ENCODE measurements at regions not wholly inside any gene's neighbourhood (a gene's known extent, or its start where the extent isn't known, plus 50 kb on each side); places are given as distances from the start of the nearest gene placed in this dataset.

DNA sequence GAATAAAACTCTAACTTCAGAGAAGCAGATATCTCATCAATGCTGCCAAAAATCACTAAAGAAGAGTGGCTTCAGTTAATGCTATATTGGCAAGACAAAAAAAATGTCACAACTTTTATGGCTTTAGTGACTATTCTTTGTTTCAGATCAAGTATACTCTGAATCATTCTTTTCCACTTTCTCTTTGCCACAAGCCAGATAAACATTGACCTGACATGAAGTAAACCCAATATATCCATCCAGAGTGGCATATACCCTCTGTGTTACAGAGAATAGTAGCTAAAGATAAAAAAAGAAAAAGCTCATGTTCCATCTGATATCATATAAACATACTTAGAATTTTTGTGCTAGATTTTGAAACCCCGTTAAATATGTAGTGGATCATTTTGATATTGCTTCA is 206.7 kb upstream of the CNKSR2 start:
- no peak for DNase-seq (ENCODE audit: low spot score)
- POLR2A ChIA-PET = no interaction called here
- TF ChIP-seq ARNT (IDR thresholded peaks at IDR 0.05) = no peak
- no peak for TF ChIP-seq SUZ12 (IDR thresholded peaks at IDR 0.05; ENCODE audit: low read depth, low read length)
- TF ChIP-seq, protein P1, sequence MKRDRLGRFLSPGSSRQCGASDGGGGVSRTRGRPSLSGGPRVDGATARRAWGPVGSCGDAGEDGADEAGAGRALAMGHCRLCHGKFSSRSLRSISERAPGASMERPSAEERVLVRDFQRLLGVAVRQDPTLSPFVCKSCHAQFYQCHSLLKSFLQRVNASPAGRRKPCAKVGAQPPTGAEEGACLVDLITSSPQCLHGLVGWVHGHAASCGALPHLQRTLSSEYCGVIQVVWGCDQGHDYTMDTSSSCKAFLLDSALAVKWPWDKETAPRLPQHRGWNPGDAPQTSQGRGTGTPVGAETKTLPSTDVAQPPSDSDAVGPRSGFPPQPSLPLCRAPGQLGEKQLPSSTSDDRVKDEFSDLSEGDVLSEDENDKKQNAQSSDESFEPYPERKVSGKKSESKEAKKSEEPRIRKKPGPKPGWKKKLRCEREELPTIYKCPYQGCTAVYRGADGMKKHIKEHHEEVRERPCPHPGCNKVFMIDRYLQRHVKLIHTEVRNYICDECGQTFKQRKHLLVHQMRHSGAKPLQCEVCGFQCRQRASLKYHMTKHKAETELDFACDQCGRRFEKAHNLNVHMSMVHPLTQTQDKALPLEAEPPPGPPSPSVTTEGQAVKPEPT (CRISPR knock-in tag; IDR thresholded peaks at IDR 0.05; ENCODE audit: low read depth) = no peak
- no peak for TF ChIP-seq PCBP1 (IDR thresholded peaks at IDR 0.05; ENCODE audit: borderline replicate concordance, low read depth, low read length)
- TF ChIP-seq ZNF883 (CRISPR knock-in tag; IDR thresholded peaks at IDR 0.05; ENCODE audit: not compliant biosample characterization) = no peak
- TF ChIP-seq KAT7 (CRISPR knock-in tag; IDR thresholded peaks at IDR 0.05; ENCODE audit: borderline replicate concordance) = no peak
- TF ChIP-seq, protein P2, sequence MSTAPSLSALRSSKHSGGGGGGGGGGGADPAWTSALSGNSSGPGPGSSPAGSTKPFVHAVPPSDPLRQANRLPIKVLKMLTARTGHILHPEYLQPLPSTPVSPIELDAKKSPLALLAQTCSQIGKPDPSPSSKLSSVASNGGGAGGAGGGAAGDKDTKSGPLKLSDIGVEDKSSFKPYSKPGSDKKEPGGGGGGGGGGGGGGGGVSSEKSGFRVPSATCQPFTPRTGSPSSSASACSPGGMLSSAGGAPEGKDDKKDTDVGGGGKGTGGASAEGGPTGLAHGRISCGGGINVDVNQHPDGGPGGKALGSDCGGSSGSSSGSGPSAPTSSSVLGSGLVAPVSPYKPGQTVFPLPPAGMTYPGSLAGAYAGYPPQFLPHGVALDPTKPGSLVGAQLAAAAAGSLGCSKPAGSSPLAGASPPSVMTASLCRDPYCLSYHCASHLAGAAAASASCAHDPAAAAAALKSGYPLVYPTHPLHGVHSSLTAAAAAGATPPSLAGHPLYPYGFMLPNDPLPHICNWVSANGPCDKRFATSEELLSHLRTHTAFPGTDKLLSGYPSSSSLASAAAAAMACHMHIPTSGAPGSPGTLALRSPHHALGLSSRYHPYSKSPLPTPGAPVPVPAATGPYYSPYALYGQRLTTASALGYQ (CRISPR knock-in tag; IDR thresholded peaks at IDR 0.05) = no peak
- no peak for TF ChIP-seq THAP11 (CRISPR knock-in tag; IDR thresholded peaks at IDR 0.05)
- TF ChIP-seq, protein P3, sequence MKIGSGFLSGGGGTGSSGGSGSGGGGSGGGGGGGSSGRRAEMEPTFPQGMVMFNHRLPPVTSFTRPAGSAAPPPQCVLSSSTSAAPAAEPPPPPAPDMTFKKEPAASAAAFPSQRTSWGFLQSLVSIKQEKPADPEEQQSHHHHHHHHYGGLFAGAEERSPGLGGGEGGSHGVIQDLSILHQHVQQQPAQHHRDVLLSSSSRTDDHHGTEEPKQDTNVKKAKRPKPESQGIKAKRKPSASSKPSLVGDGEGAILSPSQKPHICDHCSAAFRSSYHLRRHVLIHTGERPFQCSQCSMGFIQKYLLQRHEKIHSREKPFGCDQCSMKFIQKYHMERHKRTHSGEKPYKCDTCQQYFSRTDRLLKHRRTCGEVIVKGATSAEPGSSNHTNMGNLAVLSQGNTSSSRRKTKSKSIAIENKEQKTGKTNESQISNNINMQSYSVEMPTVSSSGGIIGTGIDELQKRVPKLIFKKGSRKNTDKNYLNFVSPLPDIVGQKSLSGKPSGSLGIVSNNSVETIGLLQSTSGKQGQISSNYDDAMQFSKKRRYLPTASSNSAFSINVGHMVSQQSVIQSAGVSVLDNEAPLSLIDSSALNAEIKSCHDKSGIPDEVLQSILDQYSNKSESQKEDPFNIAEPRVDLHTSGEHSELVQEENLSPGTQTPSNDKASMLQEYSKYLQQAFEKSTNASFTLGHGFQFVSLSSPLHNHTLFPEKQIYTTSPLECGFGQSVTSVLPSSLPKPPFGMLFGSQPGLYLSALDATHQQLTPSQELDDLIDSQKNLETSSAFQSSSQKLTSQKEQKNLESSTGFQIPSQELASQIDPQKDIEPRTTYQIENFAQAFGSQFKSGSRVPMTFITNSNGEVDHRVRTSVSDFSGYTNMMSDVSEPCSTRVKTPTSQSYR (CRISPR knock-in tag; IDR thresholded peaks at IDR 0.05; ENCODE audit: borderline replicate concordance) = no peak
- no peak for TF ChIP-seq CCAR2 (optimal IDR thresholded peaks at IDR 0.05; ENCODE audit: low read depth, low read length)
- no peak for TF ChIP-seq ZSCAN29 (CRISPR knock-in tag; conservative IDR thresholded peaks at IDR 0.05)
- TF ChIP-seq BCL6 (CRISPR knock-in tag; IDR thresholded peaks at IDR 0.05) = no peak
- TF ChIP-seq, protein P4, sequence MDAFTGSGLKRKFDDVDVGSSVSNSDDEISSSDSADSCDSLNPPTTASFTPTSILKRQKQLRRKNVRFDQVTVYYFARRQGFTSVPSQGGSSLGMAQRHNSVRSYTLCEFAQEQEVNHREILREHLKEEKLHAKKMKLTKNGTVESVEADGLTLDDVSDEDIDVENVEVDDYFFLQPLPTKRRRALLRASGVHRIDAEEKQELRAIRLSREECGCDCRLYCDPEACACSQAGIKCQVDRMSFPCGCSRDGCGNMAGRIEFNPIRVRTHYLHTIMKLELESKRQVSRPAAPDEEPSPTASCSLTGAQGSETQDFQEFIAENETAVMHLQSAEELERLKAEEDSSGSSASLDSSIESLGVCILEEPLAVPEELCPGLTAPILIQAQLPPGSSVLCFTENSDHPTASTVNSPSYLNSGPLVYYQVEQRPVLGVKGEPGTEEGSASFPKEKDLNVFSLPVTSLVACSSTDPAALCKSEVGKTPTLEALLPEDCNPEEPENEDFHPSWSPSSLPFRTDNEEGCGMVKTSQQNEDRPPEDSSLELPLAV (CRISPR knock-in tag; conservative IDR thresholded peaks at IDR 0.05; ENCODE audit: low read depth) = no peak
- TF ChIP-seq, protein P5, sequence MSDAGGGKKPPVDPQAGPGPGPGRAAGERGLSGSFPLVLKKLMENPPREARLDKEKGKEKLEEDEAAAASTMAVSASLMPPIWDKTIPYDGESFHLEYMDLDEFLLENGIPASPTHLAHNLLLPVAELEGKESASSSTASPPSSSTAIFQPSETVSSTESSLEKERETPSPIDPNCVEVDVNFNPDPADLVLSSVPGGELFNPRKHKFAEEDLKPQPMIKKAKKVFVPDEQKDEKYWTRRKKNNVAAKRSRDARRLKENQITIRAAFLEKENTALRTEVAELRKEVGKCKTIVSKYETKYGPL (CRISPR knock-in tag; IDR thresholded peaks at IDR 0.05) = no peak
- TF ChIP-seq SCMH1 (CRISPR knock-in tag; IDR thresholded peaks at IDR 0.05; ENCODE audit: borderline replicate concordance) = no peak

More for the DNA sequence above, 206.7 kb upstream of the CNKSR2 start:
- Histone ChIP-seq H3K4me1 (ENCODE audit: insufficient read depth, low read length) (no peaks in the 10 kb centered on the region), H3K27me3 (ENCODE audit: control insufficient read depth in 1 of 2, insufficient read depth in 2 of 2, low read length in 2 of 2) (no peaks in the 10 kb centered on the region), H3K79me2 (ENCODE audit: insufficient read depth, low read length) (no peaks in the 10 kb centered on the region), H2AFZ (ENCODE audit: low read length) (no peak overlapping the region), H3K27ac (ENCODE audit: extremely low read length, insufficient read depth, low read length) (no peak overlapping the region), H3K4me3 (replicated peaks in 1 of 3; ENCODE audit: insufficient read depth in 1 of 3, low read depth in 2 of 3, low read length in 3 of 3) (no peak overlapping the region), H4K20me1 (ENCODE audit: insufficient read depth, low read length) (no peaks in the 10 kb centered on the region), H3K9me3 (ENCODE audit: low read length) (no peaks in the 10 kb centered on the region), H3K36me3 (replicated peaks in 1 of 2; ENCODE audit: control insufficient read depth in 1 of 2, insufficient read depth in 2 of 2, low read length in 2 of 2) (no peaks in the 10 kb centered on the region), H3K4me2 (ENCODE audit: low read depth, low read length) (no peak overlapping the region), H3K9ac (ENCODE audit: insufficient read depth, low read depth, low read length) (no peak overlapping the region)
- WGBS (ENCODE audit: low lambda C conversion rate) = 59% methylated on average over 1 of the region's 1 CpG
- CTCF ChIA-PET (ENCODE audit: low intra/inter-chr PET ratio, low total read pairs) = no interaction called here
- no TSS peak for BruUV-seq (replicated peaks)
- no peak for ATAC-seq
- FAIRE-seq = no peak
- in situ Hi-C loops (cut with HindIII; ENCODE audit: extremely low pct_ligation_motif_present, low pct_unique_long_range_greater_than_20kb) = no loop called here
- intact Hi-C loops (cut with micrococcal nuclease; ENCODE audit: unreplicated experiment) = no loop called here

All from HepG2 (cell line).